ENCODE measurements at regions not wholly inside any gene's neighbourhood (a gene's known extent, or its start where the extent isn't known, plus 50 kb on each side); places are given as distances from the start of the nearest gene placed in this dataset.

GRCh38 chr15:95252404-95252803 lies 1021.0 kb downstream of the MCTP2 start:
- DNase-seq (ENCODE audit: low read depth) = no peak
- no peak for TF ChIP-seq CTCF (conservative IDR thresholded peaks at IDR 0.05; ENCODE audit: low read length)
- H3K4me3 ChIP-seq (ENCODE audit: low read length) = no peak overlapping the region

GRCh38 chr15:95254263-95254662 lies 1022.9 kb downstream of the MCTP2 start:
- TF ChIP-seq CTCF (conservative IDR thresholded peaks at IDR 0.05; ENCODE audit: low read length) = no peak
- H3K4me3 ChIP-seq (ENCODE audit: low read length) = no peak overlapping the region
- no peak for DNase-seq (ENCODE audit: low read depth)

- peak; percentile 77 for DNase-seq (ENCODE audit: low read depth)
- peak; percentile 85 for TF ChIP-seq CTCF (conservative IDR thresholded peaks at IDR 0.05; ENCODE audit: low read length)
- H3K4me3 ChIP-seq (ENCODE audit: low read length) = no peak overlapping the region
These were observed 1028.2 kb downstream of the MCTP2 start for GRCh38 chr15:95259513-95259912.

GRCh38 chr15:95259965-95260364 lies 1028.6 kb downstream of the MCTP2 start:
- DNase-seq (ENCODE audit: low read depth) = no peak
- H3K4me3 ChIP-seq (ENCODE audit: low read length) = no peak overlapping the region
- no peak for TF ChIP-seq CTCF (conservative IDR thresholded peaks at IDR 0.05; ENCODE audit: low read length)

GRCh38 chr15:95260856-95261255 lies 1029.5 kb downstream of the MCTP2 start:
- no peak overlapping the region for H3K4me3 ChIP-seq (ENCODE audit: low read length)
- no peak for TF ChIP-seq CTCF (conservative IDR thresholded peaks at IDR 0.05; ENCODE audit: low read length)
- no peak for DNase-seq (ENCODE audit: low read depth)

GRCh38 chr15:95261546-95261945 lies 1030.2 kb downstream of the MCTP2 start:
- no peak overlapping the region for H3K4me3 ChIP-seq (ENCODE audit: low read length)
- no peak for DNase-seq (ENCODE audit: low read depth)
- TF ChIP-seq CTCF (conservative IDR thresholded peaks at IDR 0.05; ENCODE audit: low read length) = no peak

GRCh38 chr15:95261968-95262367 lies 1030.6 kb downstream of the MCTP2 start:
- H3K4me3 ChIP-seq (ENCODE audit: low read length) = no peak overlapping the region
- DNase-seq (ENCODE audit: low read depth) = no peak
- no peak for TF ChIP-seq CTCF (conservative IDR thresholded peaks at IDR 0.05; ENCODE audit: low read length)

All from AG10803 (cell line).